ENCODE measurements at regions not wholly inside any gene's neighbourhood (a gene's known extent, or its start where the extent isn't known, plus 50 kb on each side); places are given as distances from the start of the nearest gene placed in this dataset.

GRCh38 chr2:193480187-193480586 is 1285.5 kb upstream of the TMEFF2 start:
- Histone ChIP-seq H3K27me3 (ENCODE audit: low read length) (no peaks in the 10 kb centered on the region), H4K20me1 (ENCODE audit: low read length) (no peaks in the 10 kb centered on the region), H3K4me1 (ENCODE audit: insufficient read depth, low read length) (no peaks in the 10 kb centered on the region), H3K4me2 (ENCODE audit: low read length) (no peak overlapping the region), H2AFZ (ENCODE audit: low read length) (no peak overlapping the region), H3F3A (ENCODE audit: low read length, unreplicated experiment) (no peaks in the 10 kb centered on the region), H3K9me3 (ENCODE audit: low read length) (no peaks in the 10 kb centered on the region), H3K79me2 (ENCODE audit: low read length) (no peaks in the 10 kb centered on the region), H3K9me2 (replicated peaks; ENCODE audit: low read length) (no peaks in the 10 kb centered on the region), H3K36me3 (ENCODE audit: low read depth, low read length) (no peaks in the 10 kb centered on the region), H3K27ac (ENCODE audit: low read length) (no peak overlapping the region), H3K9ac (ENCODE audit: low read length) (no peak overlapping the region), H3K4me3 (ENCODE audit: low read length) (no peak overlapping the region)
- POLR2A ChIA-PET (ENCODE audit: unreplicated experiment): no interaction called here
- intact Hi-C loops (cut with micrococcal nuclease): no loop called here
- TF ChIP-seq CTCF (conservative IDR thresholded peaks at IDR 0.05; ENCODE audit: low read depth, low read length) (no peak), EZH2 (IDR thresholded peaks at IDR 0.05; ENCODE audit: low read length, unreplicated experiment) (no peak), EZH2phosphoT487 (IDR thresholded peaks at IDR 0.05; ENCODE audit: borderline replicate concordance, low read length) (no peak)
- no TSS peak for BruUV-seq (replicated peaks)
- CTCF ChIA-PET: no interaction called here
- no peak for DNase-seq
- no peak for ATAC-seq

GRCh38 chr2:193476171-193476800 is 1281.6 kb upstream of the TMEFF2 start:
- Histone ChIP-seq H3K9ac (ENCODE audit: low read length) (no peak overlapping the region), H3K9me3 (ENCODE audit: low read length) (no peaks in the 10 kb centered on the region), H3K4me1 (ENCODE audit: insufficient read depth, low read length) (no peaks in the 10 kb centered on the region), H3K79me2 (ENCODE audit: low read length) (no peaks in the 10 kb centered on the region), H3K4me2 (ENCODE audit: low read length) (no peak overlapping the region), H3K36me3 (ENCODE audit: low read depth, low read length) (no peaks in the 10 kb centered on the region), H3K27ac (ENCODE audit: low read length) (no peak overlapping the region), H3K27me3 (ENCODE audit: low read length) (no peaks in the 10 kb centered on the region), H2AFZ (ENCODE audit: low read length) (no peak overlapping the region), H3K9me2 (replicated peaks; ENCODE audit: low read length) (no peaks in the 10 kb centered on the region), H3F3A (ENCODE audit: low read length, unreplicated experiment) (no peaks in the 10 kb centered on the region), H3K4me3 (ENCODE audit: low read length) (no peak overlapping the region), H4K20me1 (ENCODE audit: low read length) (no peaks in the 10 kb centered on the region)
- CTCF ChIA-PET: no interaction called here
- ATAC-seq (no peak), DNase-seq (peak; percentile 50)
- BruUV-seq (replicated peaks): no TSS peak
- intact Hi-C loops (cut with micrococcal nuclease): no loop called here
- TF ChIP-seq CTCF (conservative IDR thresholded peaks at IDR 0.05; ENCODE audit: low read depth, low read length) (no peak), EZH2 (IDR thresholded peaks at IDR 0.05; ENCODE audit: low read length, unreplicated experiment) (no peak), EZH2phosphoT487 (IDR thresholded peaks at IDR 0.05; ENCODE audit: borderline replicate concordance, low read length) (no peak)
- POLR2A ChIA-PET (ENCODE audit: unreplicated experiment): no interaction called here

- CTCF ChIA-PET: no interaction called here
Observed at GRCh38 chr2:193475038-193475437, 1280.3 kb upstream of the TMEFF2 start.

More at GRCh38 chr2:193475038-193475437, 1280.3 kb upstream of the TMEFF2 start:
- Histone ChIP-seq H2AFZ (ENCODE audit: low read length) (no peak overlapping the region), H3K27me3 (ENCODE audit: low read length) (no peaks in the 10 kb centered on the region), H3F3A (ENCODE audit: low read length, unreplicated experiment) (no peaks in the 10 kb centered on the region), H3K9ac (ENCODE audit: low read length) (no peak overlapping the region), H3K27ac (ENCODE audit: low read length) (no peak overlapping the region), H3K4me1 (ENCODE audit: insufficient read depth, low read length) (no peaks in the 10 kb centered on the region), H4K20me1 (ENCODE audit: low read length) (no peaks in the 10 kb centered on the region), H3K4me3 (ENCODE audit: low read length) (no peak overlapping the region), H3K9me2 (replicated peaks; ENCODE audit: low read length) (no peaks in the 10 kb centered on the region), H3K79me2 (ENCODE audit: low read length) (no peaks in the 10 kb centered on the region), H3K36me3 (ENCODE audit: low read depth, low read length) (no peaks in the 10 kb centered on the region), H3K4me2 (ENCODE audit: low read length) (no peak overlapping the region), H3K9me3 (ENCODE audit: low read length) (no peaks in the 10 kb centered on the region)
- no peak for DNase-seq
- POLR2A ChIA-PET (ENCODE audit: unreplicated experiment): no interaction called here
- ATAC-seq: peak; percentile 35; the same call in 1 of the 2 replicates
- intact Hi-C loops (cut with micrococcal nuclease): no loop called here
- TF ChIP-seq EZH2 (IDR thresholded peaks at IDR 0.05; ENCODE audit: low read length, unreplicated experiment): no peak
- no peak for TF ChIP-seq EZH2phosphoT487 (IDR thresholded peaks at IDR 0.05; ENCODE audit: borderline replicate concordance, low read length)
- TF ChIP-seq CTCF (conservative IDR thresholded peaks at IDR 0.05; ENCODE audit: low read depth, low read length): no peak
- BruUV-seq (replicated peaks): no TSS peak
